PC-9 (cell line): ENCODE measurements at regions not wholly inside any gene's neighbourhood (a gene's known extent, or its start where the extent isn't known, plus 50 kb on each side); places are given as distances from the start of the nearest gene placed in this dataset.

Experiments used
- BruUV-seq: library from RNA; stranded (reverse); fragments of 400-500 nt; replicated peaks from 2 replicates; lab custom pipeline; 2021; lab: Mats Ljungman, UMichigan
- CTCF ChIA-PET: fragments of 300-600 bp; sonication (Branson Sonifier 250); formaldehyde crosslinking; loops from one replicate; lab custom pipeline; 2022; ENCODE audit warnings: antibody characterized with exemption; lab: Charles Lee
- POLR2A ChIA-PET: fragments of 300-600 bp; sonication (Branson Sonifier 250); formaldehyde crosslinking; loops from one replicate; lab custom pipeline; 2022; ENCODE audit warnings: antibody characterized with exemption; ENCODE audit not compliant: unreplicated experiment; lab: Charles Lee
- DNase-seq, 2 experiments: peaks; one replicate each; pipeline versions ENCODE4 v3.0.0 to v3.0.0-alpha.2; 2015 to 2022; ENCODE audit warnings: mixed read lengths in 1 of 2
- H2AFZ ChIP-seq: fragments of 200-600 bp; sonication (generic); 2 replicates; pipeline ENCODE4 v1.8.1; 2017; ENCODE audit warnings: antibody characterized with exemption
- H3F3A ChIP-seq: fragments of 200-600 bp; sonication (generic); 2 replicates; pipeline ENCODE4 v1.8.1; 2017; ENCODE audit warnings: antibody characterized with exemption, mild to moderate bottlenecking, low read depth; ENCODE audit not compliant: insufficient read depth
- H3K27ac ChIP-seq: fragments of 200-600 bp; sonication (generic); 2 replicates; pipeline ENCODE4 v1.6.1; 2016; ENCODE audit warnings: mixed run types
- H3K27me3 ChIP-seq: fragments of 200-600 bp; sonication (generic); 2 replicates; pipeline ENCODE4 v1.6.1; 2016; ENCODE audit warnings: low read depth, mixed run types; ENCODE audit not compliant: insufficient read depth
- H3K36me3 ChIP-seq: fragments of 200-600 bp; sonication (generic); 2 replicates; pipeline ENCODE4 v1.6.1; 2016; ENCODE audit warnings: low read depth, mixed run types
- H3K4me1 ChIP-seq: fragments of 200-600 bp; sonication (generic); replicated peaks from 2 replicates; pipeline ENCODE4 v1.6.1; 2016; ENCODE audit warnings: mixed run types; ENCODE audit not compliant: insufficient read depth
- H3K4me2 ChIP-seq: fragments of 200-600 bp; sonication (generic); 2 replicates; pipeline ENCODE4 v1.6.1; 2017; ENCODE audit warnings: mixed run types
- H3K4me3 ChIP-seq: fragments of 200-600 bp; sonication (generic); 2 replicates; pipeline ENCODE4 v1.6.1; 2016; ENCODE audit warnings: mixed run types
- H3K79me2 ChIP-seq: fragments of 200-600 bp; sonication (generic); 2 replicates; pipeline ENCODE4 v1.6.1; 2017; ENCODE audit warnings: low read depth, mixed run types
- H3K9me2 ChIP-seq: fragments of 200-600 bp; sonication (generic); 2 replicates; pipeline ENCODE4 v1.8.1; 2017; ENCODE audit warnings: mild to moderate bottlenecking; ENCODE audit not compliant: insufficient read depth
- H3K9me3 ChIP-seq: fragments of 200-600 bp; sonication (generic); 2 replicates; pipeline ENCODE4 v1.8.1; 2016; ENCODE audit warnings: low read depth; ENCODE audit not compliant: insufficient read depth
- H4K20me1 ChIP-seq: fragments of 200-600 bp; sonication (generic); 2 replicates; pipeline ENCODE4 v1.8.1; 2017; ENCODE audit not compliant: insufficient read depth
- CTCF ChIP-seq: fragments of 200-600 bp; sonication (generic); conservative IDR thresholded peaks from 2 replicates; pipeline ENCODE4 v1.6.1; 2017; ENCODE audit warnings: mixed run types, antibody characterized with exemption, mild to moderate bottlenecking, moderate library complexity
- EZH2 ChIP-seq: fragments of 200-600 bp; sonication (generic); IDR thresholded peaks from 2 replicates; pipeline ENCODE4 v1.8.0; 2017; ENCODE audit warnings: antibody characterized with exemption, low read depth
- intact Hi-C: fragments of 100-400 bp; cut with micrococcal nuclease; formaldehyde crosslinking; loops from one replicate; pipeline ENCODE4 v1.10.0; 2022; ENCODE audit not compliant: unreplicated experiment

- POLR2A ChIA-PET = no interaction called here
- Histone ChIP-seq H3K27ac (no peak overlapping the region), H3K9me2 (no peaks in the 10 kb centered on the region), H3K9me3 (no peaks in the 10 kb centered on the region), H3K4me1 (no peaks in the 10 kb centered on the region), H3K36me3 (no peaks in the 10 kb centered on the region), H3F3A (peaks cover 4% of the 10 kb centered on the region; the same call in 1 of the 2 replicates), H3K79me2 (no peaks in the 10 kb centered on the region), H2AFZ (no peak overlapping the region), H4K20me1 (no peaks in the 10 kb centered on the region), H3K27me3 (no peaks in the 10 kb centered on the region), H3K4me2 (no peak overlapping the region), H3K4me3 (no peak overlapping the region)
- no TSS peak for BruUV-seq
- intact Hi-C loops = no loop called here
- no peak for DNase-seq
- CTCF ChIA-PET = no interaction called here
- TF ChIP-seq EZH2 = no peak
- no peak for TF ChIP-seq CTCF
These were observed 133.8 kb upstream of the NT5C1B start for GRCh38 chr2:18723219-18723618.

GRCh38 chr2:18722101-18722500 lies 132.7 kb upstream of the NT5C1B start:
- no peaks in the 10 kb centered on the region for H3K9me2 ChIP-seq
- no peak overlapping the region for H3K4me2 ChIP-seq
- no peaks in the 10 kb centered on the region for H3K9me3 ChIP-seq
- no peak overlapping the region for H3K4me3 ChIP-seq
- no peaks in the 10 kb centered on the region for H3K36me3 ChIP-seq
- intact Hi-C loops = no loop called here
- H3K4me1 ChIP-seq = no peaks in the 10 kb centered on the region
- no TSS peak for BruUV-seq
- H2AFZ ChIP-seq = no peak overlapping the region
- H3K79me2 ChIP-seq = no peaks in the 10 kb centered on the region
- POLR2A ChIA-PET = no interaction called here
- CTCF ChIA-PET = no interaction called here
- TF ChIP-seq CTCF = no peak
- TF ChIP-seq EZH2 = no peak
- peaks cover 4% of the 10 kb centered on the region; the same call in 1 of the 2 replicates for H3F3A ChIP-seq
- no peak for DNase-seq
- no peaks in the 10 kb centered on the region for H3K27me3 ChIP-seq
- no peak overlapping the region for H3K27ac ChIP-seq
- no peaks in the 10 kb centered on the region for H4K20me1 ChIP-seq

GRCh38 chr2:18721038-18721922 lies 131.9 kb upstream of the NT5C1B start:
- Histone ChIP-seq H3K4me2 (no peak overlapping the region), H3K79me2 (no peaks in the 10 kb centered on the region), H3K36me3 (no peaks in the 10 kb centered on the region), H3F3A (peaks cover 4% of the 10 kb centered on the region; the same call in 1 of the 2 replicates), H3K9me2 (no peaks in the 10 kb centered on the region), H3K4me3 (no peak overlapping the region), H3K9me3 (no peaks in the 10 kb centered on the region), H3K27me3 (no peaks in the 10 kb centered on the region), H4K20me1 (no peaks in the 10 kb centered on the region), H3K4me1 (no peaks in the 10 kb centered on the region), H3K27ac (no peak overlapping the region), H2AFZ (no peak overlapping the region)
- intact Hi-C loops = no loop called here
- BruUV-seq = no TSS peak
- no peak for TF ChIP-seq EZH2
- ChIA-PET POLR2A (no interaction called here), CTCF (no interaction called here)
- DNase-seq = no peak
